HPDE6-E6E7 (cell line): ENCODE measurements at regions not wholly inside any gene's neighbourhood (a gene's known extent, or its start where the extent isn't known, plus 50 kb on each side); places are given as distances from the start of the nearest gene placed in this dataset.

ENCODE experiments used
- DNase-seq: peaks from one replicate; pipeline ENCODE4 v3.0.0; 2011; ENCODE audit warnings: missing footprints; ENCODE audit errors: extremely low spot score

DNA sequence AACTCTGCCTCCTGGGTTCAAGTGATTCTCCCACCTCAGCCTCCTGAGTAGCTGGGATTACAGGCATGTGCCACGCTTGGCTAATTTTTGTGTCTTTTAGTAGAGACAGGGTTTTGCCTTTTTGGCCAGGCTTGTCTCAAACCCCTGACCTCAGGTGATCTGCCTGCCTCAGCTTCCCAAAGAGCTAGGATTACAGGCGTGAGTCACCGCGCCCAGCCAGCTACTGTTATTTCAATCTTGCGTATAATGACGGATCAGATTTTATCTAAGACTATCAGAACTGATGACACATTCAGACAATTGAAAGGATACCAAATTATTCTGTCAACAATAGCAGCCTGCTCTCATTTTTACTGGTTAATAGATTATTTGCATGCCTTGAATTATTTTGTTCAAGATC is 612.2 kb downstream of the ZIC1 start:
- DNase-seq: no peak

DNA sequence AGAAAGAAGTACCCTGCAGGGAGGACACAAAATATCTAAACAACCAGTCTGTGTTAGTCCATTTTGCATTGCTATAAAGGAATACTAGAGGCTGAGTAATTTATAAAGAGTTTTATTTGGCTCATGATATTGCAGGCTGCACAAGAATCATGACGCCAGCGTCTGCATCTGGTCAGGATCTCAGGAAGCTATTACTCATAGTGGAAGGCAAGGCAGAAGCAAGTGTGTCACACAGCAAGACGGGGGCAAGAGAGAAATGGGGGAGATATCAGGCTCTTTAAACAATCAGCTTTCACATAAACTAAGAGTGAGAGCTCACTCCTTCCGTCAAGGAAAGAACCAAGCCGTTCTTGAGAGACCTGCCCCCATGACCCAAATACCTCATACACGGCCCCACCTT is 614.8 kb downstream of the ZIC1 start:
- no peak for DNase-seq

DNA sequence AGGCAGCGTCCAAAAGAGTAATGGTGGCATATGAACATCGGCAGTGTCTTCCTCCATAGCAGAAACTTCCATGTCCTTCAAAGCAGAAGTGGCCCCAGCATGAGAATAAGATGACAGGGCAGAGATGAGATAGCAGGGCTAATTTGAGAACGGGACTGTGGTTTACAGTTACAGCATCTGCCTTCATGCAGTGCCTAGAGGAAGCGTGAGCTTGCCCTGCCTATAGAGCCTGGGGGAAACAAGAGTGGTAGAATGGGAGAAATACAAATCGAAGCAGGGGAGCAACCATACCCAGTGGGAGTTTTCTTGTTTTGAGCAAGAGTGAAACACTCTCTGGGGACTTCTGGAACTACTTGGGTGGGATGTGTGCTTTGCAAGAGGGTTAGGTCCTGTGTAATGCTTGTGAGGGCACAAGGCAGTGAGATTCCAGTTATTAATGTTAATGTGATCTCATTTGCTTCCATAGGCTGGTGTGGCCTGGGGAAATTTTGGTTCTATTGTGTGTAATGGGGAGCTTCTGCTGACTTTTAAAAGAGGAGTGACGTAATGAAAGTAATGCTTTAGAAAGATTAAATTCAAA is 616.9 kb downstream of the ZIC1 start:
- DNase-seq: no peak

DNA sequence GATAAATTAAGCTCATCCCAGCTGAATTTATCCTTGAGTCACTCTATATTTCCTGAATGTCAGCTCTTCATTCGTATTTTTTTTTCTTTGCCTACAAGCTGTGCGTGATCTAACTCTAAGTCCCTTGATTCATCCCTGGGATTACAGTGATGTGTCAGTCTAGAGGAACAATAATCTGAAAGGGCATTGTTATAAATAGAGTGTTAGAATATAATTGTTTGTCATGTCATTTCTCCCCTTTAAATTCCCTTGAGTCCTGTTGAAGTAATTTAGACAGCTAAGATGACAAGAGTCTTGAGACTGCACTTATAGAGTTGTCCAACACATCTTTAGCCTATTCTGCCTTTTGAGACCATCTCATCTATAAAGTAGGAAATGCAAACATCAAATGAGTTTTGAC is 621.8 kb downstream of the ZIC1 start:
- no peak for DNase-seq

DNA sequence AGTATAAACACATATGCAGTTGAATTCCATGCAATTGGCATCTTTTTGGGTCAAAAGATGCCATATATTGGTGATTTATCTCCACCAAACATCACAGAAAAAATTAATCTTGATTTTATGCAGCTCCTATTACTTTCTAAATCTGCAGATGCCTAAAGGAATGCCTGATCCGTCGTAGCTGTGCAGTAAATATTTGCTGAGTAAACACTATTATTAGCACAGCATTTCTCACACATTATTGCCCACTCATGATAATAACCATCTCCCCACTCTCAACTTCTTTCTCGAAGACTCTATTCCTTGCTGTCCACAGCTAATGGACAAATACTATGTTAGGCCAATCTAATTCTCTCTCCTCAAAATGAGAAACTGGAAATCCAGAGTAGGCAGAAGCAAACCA is 625.2 kb downstream of the ZIC1 start:
- DNase-seq: no peak

DNA sequence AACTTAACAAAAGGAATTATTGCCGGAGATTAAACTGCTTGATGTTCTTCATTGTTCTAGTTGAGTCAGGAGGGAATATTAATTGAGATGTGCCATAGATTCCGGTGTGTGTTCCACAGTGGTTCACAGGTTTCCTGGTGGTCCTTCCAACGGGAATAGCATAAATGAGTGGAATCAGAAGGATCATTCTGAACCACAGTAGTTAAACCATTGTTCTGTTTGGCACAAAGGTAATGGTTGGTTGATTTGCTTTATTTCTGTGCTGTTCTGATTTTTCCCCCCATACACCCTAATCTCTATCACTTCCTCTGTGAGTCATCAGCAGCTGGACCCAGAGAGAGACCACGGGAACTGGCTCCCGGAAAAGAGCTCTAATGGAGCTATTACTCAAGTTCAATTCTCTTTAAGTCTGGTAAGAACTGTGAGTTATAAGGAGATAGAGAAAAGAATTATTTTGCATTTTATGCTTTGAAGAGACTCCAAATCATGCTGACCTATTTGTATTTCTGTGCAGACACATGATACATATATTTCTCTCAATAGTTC is 627.2 kb downstream of the ZIC1 start:
- no peak for DNase-seq

DNA sequence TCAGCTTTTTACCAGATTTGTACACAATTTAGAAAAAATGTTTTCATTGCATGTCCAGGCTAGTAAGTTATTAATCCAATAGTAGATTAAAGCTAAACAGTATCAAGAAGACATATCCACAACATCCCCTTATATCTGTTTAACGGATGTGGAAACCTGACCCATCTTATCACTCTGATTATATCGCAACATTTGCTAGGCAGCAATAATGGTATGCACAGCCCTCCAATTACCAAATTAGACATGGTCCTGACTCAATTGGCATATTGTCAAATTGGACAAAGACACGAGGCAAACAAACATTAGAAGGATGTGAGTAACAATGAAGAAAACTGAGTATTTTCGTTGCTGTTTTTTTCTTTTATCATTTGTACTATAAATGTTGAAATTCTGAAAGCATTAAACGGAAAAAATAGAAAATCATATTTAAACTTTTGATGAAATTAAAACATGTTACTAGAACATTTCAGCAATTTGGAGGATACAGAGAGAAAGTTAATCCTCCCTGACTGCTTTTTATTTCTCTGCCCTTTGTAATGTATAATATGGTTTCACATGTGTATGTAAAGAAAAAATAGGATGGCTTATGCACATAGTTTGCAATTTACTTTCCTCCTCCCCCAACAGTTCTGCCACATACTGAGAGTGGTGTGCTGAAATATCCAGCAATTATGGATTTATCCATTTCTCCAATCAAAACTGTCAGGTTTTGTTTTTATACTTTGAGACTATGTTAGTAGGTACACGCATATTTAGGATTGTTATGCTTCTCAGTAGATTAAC is 633.7 kb downstream of the ZIC1 start:
- no peak for DNase-seq

DNA sequence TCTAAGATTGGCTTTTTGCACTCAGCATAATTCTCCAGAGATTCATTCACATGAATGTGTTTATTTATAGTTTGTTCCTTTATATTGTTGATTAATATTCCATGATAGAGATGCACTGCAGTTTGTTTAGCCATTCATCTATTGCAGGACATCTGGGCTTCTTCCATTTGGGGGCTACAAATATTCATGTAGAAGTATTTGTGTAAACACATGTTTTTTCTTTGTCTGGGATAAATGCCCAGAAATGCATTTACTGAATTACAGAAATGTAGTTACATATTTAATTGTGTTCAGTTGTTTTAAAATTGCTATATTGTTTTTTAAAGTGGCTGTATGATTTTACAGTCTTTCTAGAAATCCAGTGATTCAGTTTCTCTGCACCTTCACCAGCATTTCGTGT is 635.0 kb downstream of the ZIC1 start:
- DNase-seq: no peak

DNA sequence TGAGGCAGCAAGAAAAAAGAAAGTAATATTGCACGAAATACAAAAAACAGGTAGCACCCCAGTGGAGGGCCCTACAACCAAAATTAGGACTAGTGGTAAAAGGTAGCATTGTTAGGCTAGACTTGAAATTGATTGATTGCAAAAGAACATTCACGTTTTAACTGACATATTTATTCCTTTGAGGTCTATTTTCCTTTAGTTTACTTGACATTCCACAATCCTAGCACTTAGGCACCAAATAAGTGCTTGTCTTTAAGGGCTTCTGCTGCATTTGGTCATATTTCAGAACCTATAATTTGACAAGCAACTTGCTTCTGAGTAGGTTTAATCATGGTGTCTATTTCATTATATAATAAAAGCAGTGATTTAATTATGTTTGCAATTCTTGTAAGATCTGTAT is 642.7 kb upstream of the AGTR1 start:
- DNase-seq: no peak

DNA sequence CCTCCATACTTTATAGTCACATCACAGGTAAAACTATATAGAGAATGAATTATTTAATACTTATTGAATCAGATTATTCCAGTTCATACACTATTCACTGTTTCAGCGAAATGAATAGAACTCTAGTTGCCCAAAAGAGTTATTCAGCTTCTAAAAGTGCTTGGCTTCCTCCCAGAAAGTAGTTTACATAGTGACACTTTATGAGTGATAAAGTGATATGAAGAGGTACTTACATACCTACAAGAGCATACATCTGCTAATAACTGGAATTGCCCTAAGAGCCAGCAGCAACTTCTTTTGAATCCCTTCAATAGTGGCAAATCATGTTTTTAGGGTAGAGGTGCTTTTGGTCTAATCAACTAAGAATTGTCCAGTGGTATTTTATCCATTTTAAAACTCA is 635.1 kb upstream of the AGTR1 start:
- no peak for DNase-seq

DNA sequence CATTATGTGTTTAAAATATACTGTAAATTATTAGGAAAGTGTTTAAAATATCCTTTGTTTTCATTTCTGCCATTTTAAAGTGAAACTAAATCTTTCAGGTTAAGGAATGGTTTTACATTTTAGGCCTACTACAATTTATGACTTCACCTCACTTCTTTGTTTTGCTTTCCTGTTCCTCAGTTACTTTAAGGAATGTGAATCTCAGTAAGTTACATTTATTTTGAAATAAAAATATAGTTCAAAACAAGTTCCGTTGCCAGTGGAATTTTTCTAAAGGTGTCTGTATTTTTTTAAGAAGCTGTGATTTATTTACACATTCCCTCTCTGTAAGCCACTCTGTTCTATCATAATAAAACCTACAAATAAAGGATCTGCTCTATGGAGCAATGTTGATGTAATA is 630.9 kb upstream of the AGTR1 start:
- no peak for DNase-seq

DNA sequence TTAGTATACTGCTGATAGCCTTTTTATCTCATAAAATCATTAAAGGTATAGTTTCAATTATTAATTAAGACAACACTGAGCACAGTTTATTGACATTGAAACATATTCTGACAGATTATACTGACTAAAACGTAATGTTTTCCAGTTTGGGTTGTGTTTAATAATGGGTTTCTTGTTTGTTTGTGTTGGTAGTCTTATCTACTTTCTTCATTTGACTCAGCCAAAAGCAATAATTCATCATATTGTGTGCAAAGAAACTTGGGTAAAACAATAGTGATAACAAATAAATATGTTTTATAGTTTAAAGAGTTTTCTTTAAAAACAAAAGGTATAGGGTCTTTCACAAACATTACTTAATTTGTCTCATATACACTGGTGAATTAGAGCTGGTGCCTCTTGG is 629.2 kb upstream of the AGTR1 start:
- no peak for DNase-seq

DNA sequence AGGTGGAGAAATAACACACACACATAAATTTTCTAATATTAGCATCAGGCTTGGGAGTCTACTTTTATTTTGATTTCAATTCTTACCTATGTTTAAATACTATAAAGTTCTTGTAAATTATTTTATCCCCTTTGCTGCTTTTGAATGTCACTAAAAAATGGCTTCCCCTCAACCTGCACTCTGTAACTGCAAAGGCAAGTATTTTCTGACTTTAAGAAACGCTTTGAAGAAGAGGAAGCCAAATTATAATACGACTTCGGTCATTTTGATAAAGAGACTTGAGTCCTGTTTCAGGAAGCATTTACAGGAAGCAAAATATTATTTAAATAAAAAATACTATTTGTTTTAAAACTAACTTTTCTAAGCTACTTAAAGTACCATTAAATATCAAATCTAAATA is 627.7 kb upstream of the AGTR1 start:
- no peak for DNase-seq

DNA sequence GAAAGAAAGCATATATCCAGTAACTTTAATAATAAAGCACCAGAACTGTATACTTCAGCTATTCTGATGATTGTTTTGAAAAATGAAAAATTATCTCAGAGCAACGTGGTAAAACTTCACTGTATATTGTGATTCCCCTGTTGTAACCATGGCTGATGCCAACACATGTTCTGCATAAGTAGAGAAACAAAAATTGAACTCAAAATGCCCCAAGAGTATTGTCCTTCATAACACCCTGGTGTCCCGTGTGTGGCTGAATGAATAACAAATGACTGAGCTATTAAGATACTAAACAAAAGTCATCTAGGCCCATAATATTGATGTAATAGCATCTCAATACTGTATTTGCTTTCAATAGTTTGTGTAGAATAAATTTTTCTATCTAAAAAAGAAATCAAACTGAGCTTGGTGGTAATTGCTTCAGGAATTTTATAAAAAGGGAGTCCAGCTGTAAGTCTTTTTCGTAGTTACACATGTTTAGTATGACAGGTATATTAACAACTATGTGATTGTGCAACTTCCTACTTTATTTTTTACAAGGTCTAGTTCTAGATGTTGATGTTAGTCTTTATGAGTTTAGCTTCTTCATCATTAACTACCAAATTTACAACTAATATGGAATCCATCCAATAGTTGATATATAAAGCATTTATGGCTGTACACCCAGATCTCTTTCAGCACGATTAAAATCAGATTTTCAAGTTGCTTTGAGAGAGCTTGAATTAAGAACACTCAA is 623.8 kb upstream of the AGTR1 start:
- no peak for DNase-seq

DNA sequence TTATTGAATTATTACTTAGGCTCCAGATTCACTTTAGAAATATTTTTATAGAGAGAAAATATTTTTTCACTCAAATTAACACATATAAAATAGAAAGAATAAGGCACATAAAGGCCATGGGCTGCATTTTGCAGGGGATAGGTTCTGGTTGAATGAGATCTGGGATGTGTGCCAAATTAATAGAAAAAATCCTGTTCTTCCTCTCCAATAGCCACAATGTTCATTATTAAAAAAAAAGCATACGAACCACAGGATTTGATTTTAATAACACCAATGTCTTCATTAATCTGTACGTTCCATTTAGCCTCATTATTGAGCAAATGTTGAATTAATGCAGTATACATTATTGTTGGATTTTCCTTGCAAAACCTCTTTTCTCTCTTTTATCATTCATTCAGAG is 622.8 kb upstream of the AGTR1 start:
- no peak for DNase-seq

DNA sequence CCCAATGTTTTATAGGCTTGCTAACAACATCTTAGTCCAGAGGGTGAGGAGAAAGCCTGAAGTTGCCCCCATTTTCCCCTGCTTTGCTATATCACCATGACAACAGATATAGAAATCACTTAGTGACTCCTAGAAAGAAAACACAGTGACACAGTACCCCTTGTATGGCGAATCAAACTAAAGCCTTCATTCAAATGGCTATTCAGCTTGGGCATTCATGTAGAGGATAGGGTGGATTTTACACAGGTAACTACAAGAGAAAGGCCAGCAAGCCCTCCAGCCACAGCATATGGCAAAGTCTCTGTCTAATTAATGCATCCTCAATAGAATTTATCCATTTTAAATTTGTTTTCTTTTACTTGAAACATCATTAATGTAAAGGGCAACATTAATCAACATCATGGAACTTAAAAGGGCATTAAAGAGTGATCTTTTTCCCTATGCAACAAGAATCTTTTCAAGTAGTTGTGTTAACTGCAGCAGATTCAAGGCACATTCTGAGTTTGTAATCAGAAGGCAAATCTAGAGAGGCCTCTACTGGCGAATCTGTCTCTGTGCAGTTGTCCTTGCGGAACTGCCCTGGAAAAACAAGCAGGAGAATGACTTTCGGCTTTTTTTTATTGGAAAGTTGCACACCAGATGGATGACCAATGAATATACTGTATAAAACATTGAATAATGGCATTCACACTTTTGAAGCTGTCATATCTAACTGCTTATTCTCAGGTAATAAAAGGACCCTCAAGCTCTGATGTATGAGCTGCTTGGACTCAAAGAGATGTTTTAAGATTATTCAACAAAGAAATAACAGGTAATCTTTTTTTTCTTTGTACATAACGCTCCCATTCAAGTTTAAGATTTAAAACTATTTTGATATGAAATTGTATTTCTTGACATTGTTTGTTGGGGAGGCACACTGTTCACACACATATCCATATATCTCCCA is 621.7 kb upstream of the AGTR1 start:
- peak; percentile 21 for DNase-seq

DNA sequence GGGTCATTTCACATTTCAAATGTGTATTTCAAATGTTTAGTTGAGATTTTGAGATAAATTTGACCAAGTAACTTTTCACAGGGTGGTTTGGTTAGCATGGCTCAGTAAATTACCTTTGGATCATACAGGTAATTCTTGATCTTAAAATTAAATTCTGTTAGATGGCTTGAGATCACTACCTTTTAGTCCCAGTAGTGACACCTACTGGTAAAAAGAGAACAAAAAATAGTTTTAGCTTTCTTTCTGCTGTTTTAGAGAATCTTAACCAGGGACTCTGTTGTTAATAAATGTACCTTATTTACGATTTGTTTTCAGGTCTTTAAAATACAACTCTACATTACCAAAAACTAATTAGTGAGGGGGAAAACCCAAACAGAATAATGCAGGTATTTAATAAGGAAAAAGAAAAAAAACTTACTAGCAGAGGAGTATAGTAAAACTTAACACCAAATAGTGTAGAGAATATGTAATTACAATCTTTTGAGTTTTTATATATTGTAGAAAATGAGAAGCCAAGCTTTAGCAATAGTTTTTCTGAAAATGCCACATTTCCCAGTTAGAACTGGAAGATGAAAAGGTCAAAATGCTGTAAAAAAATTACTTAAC is 620.3 kb upstream of the AGTR1 start:
- DNase-seq: no peak

DNA sequence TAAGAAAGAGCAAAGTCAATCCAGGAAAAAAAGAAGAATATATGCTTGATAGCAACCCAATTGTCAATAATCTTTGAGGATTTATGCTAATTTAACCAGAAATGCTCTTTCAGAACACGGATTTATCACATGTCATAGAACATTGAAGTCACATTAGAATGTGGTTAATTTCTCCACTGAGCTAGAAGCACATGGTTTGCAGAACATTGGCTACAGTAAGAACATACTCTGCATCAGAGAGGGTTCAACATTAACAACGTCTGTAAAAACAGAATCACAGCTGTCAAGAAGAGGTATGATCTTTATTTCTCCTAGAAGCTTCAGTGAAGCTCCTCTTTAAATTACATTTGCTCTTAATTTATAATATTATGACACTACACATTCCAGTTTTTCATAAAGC is 619.7 kb upstream of the AGTR1 start:
- DNase-seq: no peak

DNA sequence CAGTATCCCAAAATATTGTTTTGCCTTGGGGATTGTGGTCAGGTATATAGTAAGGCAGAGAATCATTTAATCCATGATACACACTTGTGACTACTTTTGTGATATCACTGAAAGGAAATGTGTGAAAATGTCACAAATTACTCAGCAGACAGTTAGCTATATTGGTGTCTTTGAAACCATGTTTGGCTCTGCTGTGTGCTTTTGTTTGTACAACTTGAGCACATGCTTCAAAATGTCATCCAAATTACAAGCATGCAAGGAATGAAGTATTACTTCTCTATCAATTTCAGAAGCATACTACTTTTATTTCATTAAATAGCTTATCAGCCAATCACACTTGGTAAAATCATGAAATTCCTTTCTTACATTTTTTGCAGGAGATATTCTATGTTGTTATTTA is 619.0 kb upstream of the AGTR1 start:
- no peak for DNase-seq

DNA sequence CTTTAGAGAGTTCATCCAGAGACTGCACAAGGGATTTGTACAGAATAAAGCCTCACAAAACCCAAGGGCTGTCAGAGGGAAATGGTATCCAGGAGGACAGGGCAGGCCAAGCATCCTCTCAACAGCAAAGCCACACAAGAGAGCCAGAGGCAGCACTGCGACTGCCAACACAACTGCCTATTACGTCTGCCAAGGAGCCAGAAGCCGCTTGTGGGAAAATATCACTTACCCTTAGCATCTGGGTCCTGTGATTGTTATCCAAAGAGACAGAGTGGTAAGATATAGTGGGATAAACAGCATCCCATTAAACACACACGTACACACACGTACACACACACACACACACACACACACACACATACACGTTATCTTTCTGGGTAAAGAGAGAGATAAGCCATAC is 618.3 kb upstream of the AGTR1 start:
- DNase-seq: no peak

DNA sequence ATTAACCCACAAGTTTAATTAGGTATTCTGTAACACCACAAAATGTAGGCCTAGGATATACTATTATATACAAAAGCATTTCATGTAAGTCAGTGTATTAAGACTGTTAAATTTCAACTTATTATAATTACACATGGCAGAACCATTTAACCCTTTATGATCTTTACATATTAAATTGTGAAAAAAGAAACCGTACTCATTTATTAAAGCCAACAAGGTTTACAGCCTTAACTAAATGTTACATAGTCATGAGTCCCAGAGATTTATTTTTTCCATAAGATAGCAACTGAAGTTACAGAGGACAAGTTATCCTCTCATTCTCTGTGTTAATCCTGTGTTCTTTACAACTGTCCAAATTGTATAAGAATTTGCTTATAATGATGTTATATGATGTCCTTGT is 615.8 kb upstream of the AGTR1 start:
- no peak for DNase-seq
